Epithelial cell of esophagus (primary cell): ENCODE measurements at regions not wholly inside any gene's neighbourhood (a gene's known extent, or its start where the extent isn't known, plus 50 kb on each side); places are given as distances from the start of the nearest gene placed in this dataset.

Experiments
- DNase-seq: peaks from one replicate; pipeline ENCODE4 v3.0.0; 2010; ENCODE audit warnings: low read depth
- H3K4me3 ChIP-seq: 2 replicates; pipeline ENCODE4 v1.5.1; 2011; ENCODE audit warnings: mild to moderate bottlenecking, low read length, control low read depth
- CTCF ChIP-seq: IDR thresholded peaks from 2 replicates; pipeline ENCODE4 v1.5.1; 2011; ENCODE audit warnings: low read depth, mild to moderate bottlenecking, low read length, control low read depth, inconsistent platforms; ENCODE audit not compliant: insufficient read depth; ENCODE audit errors: missing control alignments

DNA sequence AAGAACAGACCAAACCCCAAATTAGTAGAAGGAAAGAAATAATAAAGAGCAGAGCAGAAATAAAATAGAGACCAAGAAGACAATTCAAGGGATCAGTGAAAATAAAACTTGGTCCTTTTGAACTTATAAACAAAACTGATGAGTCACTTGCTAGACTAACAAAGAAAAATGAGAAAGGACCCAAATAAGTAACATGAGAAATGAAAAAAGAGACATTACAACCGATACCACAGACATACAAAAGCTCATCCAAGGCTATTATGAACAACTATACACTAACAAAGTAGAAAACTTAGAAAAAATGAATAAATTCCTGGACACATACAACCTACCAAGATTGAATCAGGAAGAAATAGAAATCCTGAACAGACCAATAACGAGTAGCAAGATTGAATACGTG, 414.5 kb downstream of the HTR7 start:
- H3K4me3 ChIP-seq, result no peak overlapping the region
- DNase-seq, result no peak
- TF ChIP-seq CTCF, result no peak

- DNase-seq, result peak; percentile 34
- TF ChIP-seq CTCF, result no peak
- no peak overlapping the region for H3K4me3 ChIP-seq
Observed at GRCh38 chr10:90447831-90448230, 410.0 kb downstream of the HTR7 start.

DNA sequence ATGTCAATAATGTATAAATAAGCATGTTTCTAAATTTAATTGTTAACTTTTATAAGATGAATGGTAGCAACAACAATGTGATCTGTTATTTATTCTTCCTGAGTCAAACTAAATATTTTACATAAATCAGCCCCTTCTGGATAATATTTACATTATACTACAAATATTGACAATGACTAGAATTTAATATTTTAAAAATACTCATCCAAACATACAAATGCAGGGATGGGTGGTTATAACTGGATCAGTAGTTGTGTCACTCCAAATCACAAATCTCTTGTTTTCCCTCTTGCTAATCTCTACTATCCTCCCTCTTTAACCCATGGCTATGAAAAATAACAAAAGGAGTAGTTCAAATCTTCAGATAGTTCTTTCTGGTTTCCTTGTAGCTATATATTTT, 407.0 kb downstream of the HTR7 start:
- no peak for TF ChIP-seq CTCF
- DNase-seq, result no peak
- no peak overlapping the region for H3K4me3 ChIP-seq

- H3K4me3 ChIP-seq, result no peak overlapping the region
- TF ChIP-seq CTCF, result no peak
- DNase-seq, result no peak
Observed at GRCh38 chr10:90451283-90451682, 406.6 kb downstream of the HTR7 start.

DNA sequence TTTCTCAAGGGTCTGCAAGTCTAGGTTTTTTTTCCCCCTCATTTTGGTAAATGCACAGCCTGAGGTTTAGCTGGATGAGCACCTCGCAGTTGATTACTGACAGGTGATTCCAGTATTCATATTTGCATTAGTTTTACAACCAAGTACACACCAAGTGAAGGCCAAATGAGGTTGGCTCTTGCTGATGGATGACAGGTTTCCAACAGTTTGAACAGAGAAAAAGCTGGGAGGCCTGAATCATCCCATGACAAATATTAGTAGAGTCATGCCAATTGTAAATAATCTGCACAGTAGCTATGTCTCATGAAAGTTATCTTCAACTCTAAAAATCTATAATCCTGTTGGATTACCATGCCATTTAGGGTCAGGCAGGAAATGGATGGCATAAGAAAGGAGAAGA, 399.8 kb downstream of the HTR7 start:
- no peak for TF ChIP-seq CTCF
- DNase-seq, result peak; percentile 55
- no peak overlapping the region for H3K4me3 ChIP-seq

GRCh38 chr10:90458571-90458970, 399.3 kb downstream of the HTR7 start:
- no peak for DNase-seq
- TF ChIP-seq CTCF, result no peak
- no peak overlapping the region for H3K4me3 ChIP-seq

DNA sequence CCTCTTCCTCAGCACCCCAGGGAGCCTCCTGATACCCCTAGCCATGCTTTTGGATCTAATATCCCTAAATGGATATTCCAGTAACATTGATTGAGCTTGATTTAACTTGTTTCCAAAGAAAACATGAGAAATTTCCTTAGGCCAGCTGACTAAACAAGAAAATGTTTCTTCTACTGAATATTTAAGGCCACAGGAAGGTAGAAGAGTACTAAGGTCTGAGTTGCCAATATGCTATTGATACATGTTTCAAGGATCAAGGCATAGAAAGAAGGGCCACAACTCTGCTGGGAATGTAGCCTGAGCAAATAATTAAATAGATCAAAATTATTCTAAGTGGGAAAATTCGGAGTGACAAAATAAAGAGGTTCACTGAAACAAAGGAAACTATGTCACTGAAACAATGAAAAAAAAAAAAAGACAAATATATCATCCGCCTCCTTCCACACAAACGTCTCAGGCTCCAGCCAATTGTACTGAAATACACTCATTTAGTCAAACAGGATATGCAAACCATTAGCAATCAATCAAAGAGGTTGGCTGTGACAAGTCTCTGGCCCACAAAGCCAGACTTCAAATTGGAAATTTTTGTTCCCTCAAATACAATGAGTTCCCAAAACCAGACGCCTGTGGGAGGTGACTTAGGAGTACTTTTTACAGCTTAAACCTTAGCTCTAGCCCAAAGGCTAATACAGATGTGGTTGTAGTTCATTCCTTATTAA, 396.2 kb downstream of the HTR7 start:
- DNase-seq, result no peak
- no peak for TF ChIP-seq CTCF
- H3K4me3 ChIP-seq, result no peak overlapping the region
